Body of pancreas (tissue), 4 donors: ENCODE measurements at regions not wholly inside any gene's neighbourhood (a gene's known extent, or its start where the extent isn't known, plus 50 kb on each side); places are given as distances from the start of the nearest gene placed in this dataset.

Experiments
- CTCF ChIP-seq, 7 experiments: fragments of 450-650 bp in 4 of 7; fragments of 200-600 bp in 3 of 7; sonication (generic) in 3 of 7; IDR thresholded peaks; one replicate each; pipeline ENCODE4 v1.5.1; 2016 to 2019; ENCODE audit warnings: antibody characterized with exemption in 7 of 7
- POLR2A ChIP-seq, 3 donors: fragments of 450-650 bp; IDR thresholded peaks; one replicate each; pipeline ENCODE4 v1.6.1; 2016; ENCODE audit warnings: antibody characterized with exemption in 3 of 3, mild to moderate bottlenecking in 2 of 3

GRCh38 chr18:45456090-45457021, 158.9 kb upstream of the SLC14A2 start:
- TF ChIP-seq CTCF (IDR thresholded peaks at IDR 0.05) (no peak), POLR2A (IDR thresholded peaks at IDR 0.05) (no peak)
